ENCODE measurements at regions not wholly inside any gene's neighbourhood (a gene's known extent, or its start where the extent isn't known, plus 50 kb on each side); places are given as distances from the start of the nearest gene placed in this dataset.
A peak's percentile ranks its signal among the peaks of the same experiment; 100 is the strongest.

- H3K4me1 ChIP-seq, result no peaks in the 10 kb centered on the region
- H3K4me3 ChIP-seq, result no peak overlapping the region
- H3K9me3 ChIP-seq, result no peaks in the 10 kb centered on the region
- H3K27ac ChIP-seq, result no peak overlapping the region
- DNase-seq (ENCODE audit: low spot score in 2 of 2), result no peak
- no peaks in the 10 kb centered on the region for H3K36me3 ChIP-seq
- no peaks in the 10 kb centered on the region for H3K27me3 ChIP-seq
- TF ChIP-seq EP300 (IDR thresholded peaks at IDR 0.05) (no peak), POLR2A (IDR thresholded peaks at IDR 0.05) (no peak)
- TF ChIP-seq, protein P1, sequence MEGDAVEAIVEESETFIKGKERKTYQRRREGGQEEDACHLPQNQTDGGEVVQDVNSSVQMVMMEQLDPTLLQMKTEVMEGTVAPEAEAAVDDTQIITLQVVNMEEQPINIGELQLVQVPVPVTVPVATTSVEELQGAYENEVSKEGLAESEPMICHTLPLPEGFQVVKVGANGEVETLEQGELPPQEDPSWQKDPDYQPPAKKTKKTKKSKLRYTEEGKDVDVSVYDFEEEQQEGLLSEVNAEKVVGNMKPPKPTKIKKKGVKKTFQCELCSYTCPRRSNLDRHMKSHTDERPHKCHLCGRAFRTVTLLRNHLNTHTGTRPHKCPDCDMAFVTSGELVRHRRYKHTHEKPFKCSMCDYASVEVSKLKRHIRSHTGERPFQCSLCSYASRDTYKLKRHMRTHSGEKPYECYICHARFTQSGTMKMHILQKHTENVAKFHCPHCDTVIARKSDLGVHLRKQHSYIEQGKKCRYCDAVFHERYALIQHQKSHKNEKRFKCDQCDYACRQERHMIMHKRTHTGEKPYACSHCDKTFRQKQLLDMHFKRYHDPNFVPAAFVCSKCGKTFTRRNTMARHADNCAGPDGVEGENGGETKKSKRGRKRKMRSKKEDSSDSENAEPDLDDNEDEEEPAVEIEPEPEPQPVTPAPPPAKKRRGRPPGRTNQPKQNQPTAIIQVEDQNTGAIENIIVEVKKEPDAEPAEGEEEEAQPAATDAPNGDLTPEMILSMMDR (IDR thresholded peaks at IDR 0.05), result no peak
Observed at GRCh38 chr10:78650122-78650521, 418.6 kb upstream of the ZMIZ1 start.

DNA sequence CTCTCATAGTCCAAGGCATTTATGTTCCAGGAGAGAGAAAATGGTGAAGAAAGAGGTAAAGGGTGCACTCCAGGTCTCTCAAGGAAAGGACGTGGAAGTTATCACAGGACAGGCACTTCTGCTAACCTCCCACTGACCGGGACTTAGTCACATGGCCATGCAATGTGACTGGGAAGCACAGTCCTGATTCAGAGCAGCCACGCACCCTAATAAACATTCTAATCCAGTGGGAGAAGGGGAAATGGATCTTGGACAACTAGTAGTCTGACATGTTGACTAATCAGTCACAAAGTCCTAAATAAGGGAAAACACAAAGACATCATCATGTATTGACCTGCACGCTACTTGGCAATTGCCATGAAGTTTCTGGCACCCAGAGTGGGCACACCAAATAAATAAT, 417.5 kb upstream of the ZMIZ1 start:
- no peak overlapping the region for H3K4me3 ChIP-seq
- H3K4me1 ChIP-seq, result peaks cover 0 to 8% (median 3%) of the 10 kb centered on the region in 4 donors
- TF ChIP-seq, protein P1 (IDR thresholded peaks at IDR 0.05), result no peak
- TF ChIP-seq EP300 (IDR thresholded peaks at IDR 0.05) (no peak), POLR2A (IDR thresholded peaks at IDR 0.05) (no peak)
- DNase-seq (ENCODE audit: low spot score in 2 of 2), result no peak
- 76 to 91% methylated on average over 4 of the region's 4 CpGs for WGBS, 2 donors
- H3K9me3 ChIP-seq, result no peaks in the 10 kb centered on the region
- no peaks in the 10 kb centered on the region for H3K36me3 ChIP-seq
- H3K27me3 ChIP-seq, result no peaks in the 10 kb centered on the region
- H3K27ac ChIP-seq, result no peak overlapping the region

DNA sequence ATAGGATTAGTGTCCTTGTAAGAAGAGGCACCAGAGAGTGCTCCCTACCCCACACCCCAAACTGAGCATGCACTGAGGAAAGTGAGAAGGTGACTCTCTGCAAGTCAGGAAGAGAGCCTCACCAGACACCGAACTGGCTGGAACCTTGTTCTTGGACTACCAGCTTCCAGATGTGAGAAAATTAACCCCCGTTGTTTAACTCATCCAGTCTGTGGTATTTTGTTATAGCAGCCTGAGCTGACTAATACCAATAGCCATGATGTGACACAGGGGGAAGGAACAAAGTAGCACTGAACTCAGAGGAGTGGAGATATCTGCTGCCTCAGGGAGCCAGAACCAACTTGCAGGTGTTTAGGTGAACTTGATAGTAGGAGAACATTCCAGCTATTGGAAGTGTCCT, 415.2 kb upstream of the ZMIZ1 start:
- DNase-seq (ENCODE audit: low spot score in 2 of 2), result no peak
- WGBS, 2 donors, result 83 to 94% methylated on average over 2 of the region's 2 CpGs
- H3K27ac ChIP-seq, result no peak overlapping the region
- H3K4me3 ChIP-seq, result no peak overlapping the region
- H3K27me3 ChIP-seq, result no peaks in the 10 kb centered on the region
- TF ChIP-seq, protein P1 (IDR thresholded peaks at IDR 0.05), result no peak
- TF ChIP-seq POLR2A (IDR thresholded peaks at IDR 0.05) (no peak), EP300 (IDR thresholded peaks at IDR 0.05) (no peak)
- no peaks in the 10 kb centered on the region for H3K9me3 ChIP-seq
- peaks cover 0 to 25% (median 11%) of the 10 kb centered on the region in 4 donors for H3K4me1 ChIP-seq
- H3K36me3 ChIP-seq, result no peaks in the 10 kb centered on the region

GRCh38 chr10:78654047-78654590, 414.6 kb upstream of the ZMIZ1 start:
- Histone ChIP-seq H3K27ac (no peak overlapping the region), H3K4me1 (peaks cover 0 to 25% (median 11%) of the 10 kb centered on the region in 4 donors), H3K9me3 (no peaks in the 10 kb centered on the region), H3K4me3 (no peak overlapping the region), H3K36me3 (no peaks in the 10 kb centered on the region), H3K27me3 (no peaks in the 10 kb centered on the region)
- TF ChIP-seq EP300 (IDR thresholded peaks at IDR 0.05), result no peak
- TF ChIP-seq POLR2A (IDR thresholded peaks at IDR 0.05), result no peak
- TF ChIP-seq, protein P1 (IDR thresholded peaks at IDR 0.05), result no peak
- DNase-seq (ENCODE audit: low spot score in 2 of 2), result no peak
- WGBS, 2 donors, result 57 to 63% methylated on average over 3 of the region's 3 CpGs

GRCh38 chr10:78655979-78656378, 412.8 kb upstream of the ZMIZ1 start:
- DNase-seq (ENCODE audit: low spot score in 2 of 2), result no peak
- Histone ChIP-seq H3K36me3 (no peaks in the 10 kb centered on the region), H3K9me3 (no peaks in the 10 kb centered on the region), H3K27me3 (no peaks in the 10 kb centered on the region), H3K4me1 (peaks cover 0 to 33% (median 11%) of the 10 kb centered on the region in 4 donors), H3K4me3 (no peak overlapping the region), H3K27ac (peak overlapping the region in 3 of 4 donors; percentile 45 to 76 (median 58))
- WGBS, 2 donors, result 44 to 57% methylated on average over 5 of the region's 5 CpGs
- TF ChIP-seq, protein P1 (IDR thresholded peaks at IDR 0.05), result no peak

All from tibial nerve (tissue), 4 donors.